ENCODE measurements at regions not wholly inside any gene's neighbourhood (a gene's known extent, or its start where the extent isn't known, plus 50 kb on each side); places are given as distances from the start of the nearest gene placed in this dataset.

DNA sequence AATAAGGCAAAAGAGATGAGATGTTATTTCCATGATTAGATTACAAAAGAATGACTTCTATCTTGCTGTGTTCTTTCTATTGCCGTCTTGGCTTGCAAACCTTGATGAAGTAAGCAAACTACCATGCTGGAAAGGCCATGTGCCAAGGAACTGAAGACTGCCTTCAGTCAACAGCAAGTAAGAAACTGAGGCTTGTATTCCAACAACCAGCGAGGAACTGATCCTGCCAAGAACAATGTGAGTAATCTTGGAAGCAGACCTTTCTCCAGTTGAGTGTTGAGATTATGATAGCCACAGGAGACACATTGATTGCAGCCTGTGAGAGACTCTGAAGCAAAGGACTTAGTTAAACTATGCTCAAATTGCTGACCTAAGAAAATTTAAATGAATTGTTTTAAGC, 164.6 kb upstream of the GRM3 start:
- Histone ChIP-seq H3K9ac (ENCODE audit: insufficient read depth in 1 of 2, low read length in 2 of 2) (no peak overlapping the region), H3K4me3 (no peak overlapping the region), H3K9me3 (ENCODE audit: control insufficient read depth in 4 of 4, insufficient read depth in 3 of 4, low read length in 3 of 4) (no peaks in the 10 kb centered on the region), H3K4me1 (ENCODE audit: control insufficient read depth in 5 of 5, insufficient read depth in 5 of 5, low read length in 5 of 5) (no peaks in the 10 kb centered on the region), H3K27me3 (ENCODE audit: control insufficient read depth in 3 of 3, insufficient read depth in 3 of 3, low read length in 2 of 3) (no peaks in the 10 kb centered on the region), H3K27ac (ENCODE audit: low read depth in 1 of 2, low read length in 1 of 2) (no peak overlapping the region), H3K36me3 (ENCODE audit: control insufficient read depth in 4 of 4, insufficient read depth in 4 of 4, low read length in 4 of 4) (no peaks in the 10 kb centered on the region)
- ATAC-seq (ENCODE audit: insufficient read depth, low FRiP score) (no peak), DNase-seq (no peak)
- WGBS, 2 donors: 63 to 73% methylated on average over 2 of the region's 2 CpGs
- TF ChIP-seq, protein P1, sequence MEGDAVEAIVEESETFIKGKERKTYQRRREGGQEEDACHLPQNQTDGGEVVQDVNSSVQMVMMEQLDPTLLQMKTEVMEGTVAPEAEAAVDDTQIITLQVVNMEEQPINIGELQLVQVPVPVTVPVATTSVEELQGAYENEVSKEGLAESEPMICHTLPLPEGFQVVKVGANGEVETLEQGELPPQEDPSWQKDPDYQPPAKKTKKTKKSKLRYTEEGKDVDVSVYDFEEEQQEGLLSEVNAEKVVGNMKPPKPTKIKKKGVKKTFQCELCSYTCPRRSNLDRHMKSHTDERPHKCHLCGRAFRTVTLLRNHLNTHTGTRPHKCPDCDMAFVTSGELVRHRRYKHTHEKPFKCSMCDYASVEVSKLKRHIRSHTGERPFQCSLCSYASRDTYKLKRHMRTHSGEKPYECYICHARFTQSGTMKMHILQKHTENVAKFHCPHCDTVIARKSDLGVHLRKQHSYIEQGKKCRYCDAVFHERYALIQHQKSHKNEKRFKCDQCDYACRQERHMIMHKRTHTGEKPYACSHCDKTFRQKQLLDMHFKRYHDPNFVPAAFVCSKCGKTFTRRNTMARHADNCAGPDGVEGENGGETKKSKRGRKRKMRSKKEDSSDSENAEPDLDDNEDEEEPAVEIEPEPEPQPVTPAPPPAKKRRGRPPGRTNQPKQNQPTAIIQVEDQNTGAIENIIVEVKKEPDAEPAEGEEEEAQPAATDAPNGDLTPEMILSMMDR (IDR thresholded peaks at IDR 0.05; ENCODE audit: control extremely low read depth, extremely low read depth): no peak

DNA sequence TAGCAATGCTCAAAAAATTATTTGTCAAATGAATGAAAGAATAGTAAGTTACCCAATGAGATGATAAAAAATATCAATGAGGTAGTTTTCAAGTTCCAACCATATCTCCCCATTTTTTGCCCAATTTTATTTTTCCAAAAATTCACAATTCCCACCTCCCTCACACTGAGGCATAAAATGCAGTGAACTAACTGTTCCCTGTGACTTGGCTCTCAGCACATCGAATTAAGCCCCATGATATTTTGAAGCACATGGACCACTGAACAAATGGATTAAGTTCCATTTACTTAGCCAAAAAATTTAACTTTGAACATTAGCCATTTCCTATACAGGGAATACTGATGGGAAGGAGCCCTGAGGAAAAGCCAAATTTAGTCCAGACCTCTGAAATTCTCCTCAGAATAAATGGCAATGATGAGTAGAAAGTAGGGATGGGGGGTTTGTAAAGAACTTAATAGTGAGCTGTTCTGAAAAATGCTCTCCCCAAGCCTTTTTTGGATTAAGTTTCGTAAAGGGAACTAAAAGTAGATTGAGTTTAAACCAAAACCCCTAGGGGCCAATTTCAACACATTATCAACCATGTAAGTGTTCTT, 166.3 kb upstream of the GRM3 start:
- ATAC-seq (ENCODE audit: insufficient read depth, low FRiP score) (no peak), DNase-seq (no peak)
- 44 to 63% methylated on average over 2 of the region's 2 CpGs for WGBS, 2 donors
- Histone ChIP-seq H3K4me3 (no peak overlapping the region), H3K9ac (ENCODE audit: insufficient read depth in 1 of 2, low read length in 2 of 2) (no peak overlapping the region), H3K36me3 (ENCODE audit: control insufficient read depth in 4 of 4, insufficient read depth in 4 of 4, low read length in 4 of 4) (no peaks in the 10 kb centered on the region), H3K4me1 (ENCODE audit: control insufficient read depth in 5 of 5, insufficient read depth in 5 of 5, low read length in 5 of 5) (no peaks in the 10 kb centered on the region), H3K27ac (ENCODE audit: low read depth in 1 of 2, low read length in 1 of 2) (no peak overlapping the region), H3K9me3 (ENCODE audit: control insufficient read depth in 4 of 4, insufficient read depth in 3 of 4, low read length in 3 of 4) (no peaks in the 10 kb centered on the region), H3K27me3 (ENCODE audit: control insufficient read depth in 3 of 3, insufficient read depth in 3 of 3, low read length in 2 of 3) (no peaks in the 10 kb centered on the region)
- TF ChIP-seq, protein P1 (IDR thresholded peaks at IDR 0.05; ENCODE audit: control extremely low read depth, extremely low read depth): no peak

DNA sequence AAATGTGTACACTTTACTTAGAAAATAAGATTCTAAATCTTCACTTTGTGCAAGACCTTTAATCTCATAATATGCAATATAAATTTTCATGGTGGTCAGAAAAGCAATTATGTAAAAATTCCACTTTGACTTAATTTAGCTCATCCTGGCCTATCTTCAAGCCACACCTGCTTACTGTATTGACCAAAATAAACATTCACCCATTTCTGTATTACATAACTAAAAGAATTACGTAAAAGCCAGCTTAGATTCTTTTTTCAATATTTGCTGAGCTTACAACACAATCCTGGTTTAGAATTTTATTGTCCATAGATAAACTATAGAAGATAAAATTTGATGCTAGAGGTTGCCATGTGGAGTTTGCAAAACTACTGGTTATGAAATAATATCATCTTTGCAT, 172.9 kb upstream of the GRM3 start:
- Histone ChIP-seq H3K36me3 (ENCODE audit: control insufficient read depth in 4 of 4, insufficient read depth in 4 of 4, low read length in 4 of 4) (no peaks in the 10 kb centered on the region), H3K9ac (ENCODE audit: insufficient read depth in 1 of 2, low read length in 2 of 2) (no peak overlapping the region), H3K4me1 (ENCODE audit: control insufficient read depth in 5 of 5, insufficient read depth in 5 of 5, low read length in 5 of 5) (no peaks in the 10 kb centered on the region), H3K9me3 (ENCODE audit: control insufficient read depth in 4 of 4, insufficient read depth in 3 of 4, low read length in 3 of 4) (no peaks in the 10 kb centered on the region), H3K4me3 (no peak overlapping the region), H3K27me3 (ENCODE audit: control insufficient read depth in 3 of 3, insufficient read depth in 3 of 3, low read length in 2 of 3) (no peaks in the 10 kb centered on the region), H3K27ac (ENCODE audit: low read depth in 1 of 2, low read length in 1 of 2) (no peak overlapping the region)
- ATAC-seq (ENCODE audit: insufficient read depth, low FRiP score) (no peak), DNase-seq (no peak)
- 54 to 80% methylated on average over 1 of the region's 1 CpG for whole genome bisulfite sequencing, 2 donors
- TF ChIP-seq, protein P1 (IDR thresholded peaks at IDR 0.05; ENCODE audit: control extremely low read depth, extremely low read depth): no peak
